ENCODE measurements at regions not wholly inside any gene's neighbourhood (a gene's known extent, or its start where the extent isn't known, plus 50 kb on each side); places are given as distances from the start of the nearest gene placed in this dataset.

GRCh38 chr22:27615408-27615807 lies 186.1 kb downstream of the MN1 start:
- H2BK15ac ChIP-seq (replicated peaks; ENCODE audit: low read depth) = no peak overlapping the region
- no peak overlapping the region for H2AK5ac ChIP-seq (ENCODE audit: low read length)
- H3K27ac ChIP-seq (ENCODE audit: low read depth, low read length) = no peak overlapping the region
- WGBS (ENCODE audit: extremely low coverage, insufficient coverage, low lambda C conversion rate) = no CpG with 5 or more reads among the region's 12 CpGs
- H4K5ac ChIP-seq (ENCODE audit: low read length) = no peak overlapping the region
- no peak for DNase-seq
- no peaks in the 10 kb centered on the region for H3K4me1 ChIP-seq (ENCODE audit: control insufficient read depth, low read depth, low read length)
- no peak overlapping the region for H3K4me3 ChIP-seq (ENCODE audit: low read length)
- no peaks in the 10 kb centered on the region for H3K79me1 ChIP-seq (ENCODE audit: low read length)
- no peak overlapping the region for H4K8ac ChIP-seq (ENCODE audit: low read depth, low read length)
- H3K79me2 ChIP-seq (ENCODE audit: control insufficient read depth, insufficient read depth, low read length) = no peaks in the 10 kb centered on the region
- H3K9ac ChIP-seq (ENCODE audit: low read length) = no peak overlapping the region
- H3K56ac ChIP-seq (ENCODE audit: low read length) = no peak overlapping the region
- H2BK120ac ChIP-seq (ENCODE audit: low read depth, low read length) = no peak overlapping the region
- no peak overlapping the region for H3K4ac ChIP-seq (ENCODE audit: low read depth, low read length)
- H3K4me2 ChIP-seq (ENCODE audit: low read length) = no peak overlapping the region
- H3K23ac ChIP-seq (ENCODE audit: low read length) = no peak overlapping the region
- H3K18ac ChIP-seq (ENCODE audit: low read length) = no peak overlapping the region
- H2BK5ac ChIP-seq (ENCODE audit: low read length) = no peak overlapping the region
- no peaks in the 10 kb centered on the region for H3K27me3 ChIP-seq (ENCODE audit: insufficient read depth, low read length, poor library complexity)
- H3K36me3 ChIP-seq (ENCODE audit: control insufficient read depth, insufficient read depth, low read length) = no peaks in the 10 kb centered on the region

GRCh38 chr22:27616033-27616432 lies 185.5 kb downstream of the MN1 start:
- no CpG with 5 or more reads among the region's 3 CpGs for WGBS (ENCODE audit: extremely low coverage, insufficient coverage, low lambda C conversion rate)
- H3K56ac ChIP-seq (ENCODE audit: low read length) = no peak overlapping the region
- no peak overlapping the region for H3K23ac ChIP-seq (ENCODE audit: low read length)
- H3K79me1 ChIP-seq (ENCODE audit: low read length) = no peaks in the 10 kb centered on the region
- no peaks in the 10 kb centered on the region for H3K4me1 ChIP-seq (ENCODE audit: control insufficient read depth, low read depth, low read length)
- H3K4ac ChIP-seq (ENCODE audit: low read depth, low read length) = no peak overlapping the region
- H3K36me3 ChIP-seq (ENCODE audit: control insufficient read depth, insufficient read depth, low read length) = no peaks in the 10 kb centered on the region
- no peak overlapping the region for H2BK120ac ChIP-seq (ENCODE audit: low read depth, low read length)
- no peak overlapping the region for H3K4me3 ChIP-seq (ENCODE audit: low read length)
- H2AK5ac ChIP-seq (ENCODE audit: low read length) = no peak overlapping the region
- no peak overlapping the region for H3K27ac ChIP-seq (ENCODE audit: low read depth, low read length)
- no peak for DNase-seq
- H3K27me3 ChIP-seq (ENCODE audit: insufficient read depth, low read length, poor library complexity) = no peaks in the 10 kb centered on the region
- no peaks in the 10 kb centered on the region for H3K79me2 ChIP-seq (ENCODE audit: control insufficient read depth, insufficient read depth, low read length)
- H3K4me2 ChIP-seq (ENCODE audit: low read length) = no peak overlapping the region
- no peak overlapping the region for H4K5ac ChIP-seq (ENCODE audit: low read length)
- no peak overlapping the region for H2BK15ac ChIP-seq (replicated peaks; ENCODE audit: low read depth)
- no peak overlapping the region for H3K9ac ChIP-seq (ENCODE audit: low read length)
- no peak overlapping the region for H3K18ac ChIP-seq (ENCODE audit: low read length)
- H2BK5ac ChIP-seq (ENCODE audit: low read length) = no peak overlapping the region
- no peak overlapping the region for H4K8ac ChIP-seq (ENCODE audit: low read depth, low read length)

- no peak overlapping the region for H3K4me3 ChIP-seq (ENCODE audit: low read length)
- H3K27me3 ChIP-seq (ENCODE audit: insufficient read depth, low read length, poor library complexity) = no peaks in the 10 kb centered on the region
- H2BK15ac ChIP-seq (replicated peaks; ENCODE audit: low read depth) = no peak overlapping the region
- no peaks in the 10 kb centered on the region for H3K79me1 ChIP-seq (ENCODE audit: low read length)
- no peak overlapping the region for H2BK120ac ChIP-seq (ENCODE audit: low read depth, low read length)
- H3K4ac ChIP-seq (ENCODE audit: low read depth, low read length) = no peak overlapping the region
- DNase-seq = no peak
- H4K5ac ChIP-seq (ENCODE audit: low read length) = no peak overlapping the region
- no peak overlapping the region for H2AK5ac ChIP-seq (ENCODE audit: low read length)
- H2BK5ac ChIP-seq (ENCODE audit: low read length) = no peak overlapping the region
- no CpG with 5 or more reads among the region's 2 CpGs for WGBS (ENCODE audit: extremely low coverage, insufficient coverage, low lambda C conversion rate)
- H3K18ac ChIP-seq (ENCODE audit: low read length) = no peak overlapping the region
- no peak overlapping the region for H3K9ac ChIP-seq (ENCODE audit: low read length)
- no peak overlapping the region for H4K8ac ChIP-seq (ENCODE audit: low read depth, low read length)
- H3K36me3 ChIP-seq (ENCODE audit: control insufficient read depth, insufficient read depth, low read length) = no peaks in the 10 kb centered on the region
- H3K56ac ChIP-seq (ENCODE audit: low read length) = no peak overlapping the region
- H3K4me1 ChIP-seq (ENCODE audit: control insufficient read depth, low read depth, low read length) = no peaks in the 10 kb centered on the region
- H3K79me2 ChIP-seq (ENCODE audit: control insufficient read depth, insufficient read depth, low read length) = no peaks in the 10 kb centered on the region
- H3K4me2 ChIP-seq (ENCODE audit: low read length) = no peak overlapping the region
- no peak overlapping the region for H3K23ac ChIP-seq (ENCODE audit: low read length)
- no peak overlapping the region for H3K27ac ChIP-seq (ENCODE audit: low read depth, low read length)
Observed at GRCh38 chr22:27617214-27617881, 184.2 kb downstream of the MN1 start.

- no peak for DNase-seq
- Histone ChIP-seq H3K27me3 (ENCODE audit: insufficient read depth, low read length, poor library complexity) (no peaks in the 10 kb centered on the region), H4K5ac (ENCODE audit: low read length) (no peak overlapping the region), H2BK5ac (ENCODE audit: low read length) (no peak overlapping the region), H2BK15ac (replicated peaks; ENCODE audit: low read depth) (no peak overlapping the region), H4K8ac (ENCODE audit: low read depth, low read length) (no peak overlapping the region), H2AK5ac (ENCODE audit: low read length) (no peak overlapping the region), H3K56ac (ENCODE audit: low read length) (no peak overlapping the region), H3K23ac (ENCODE audit: low read length) (no peak overlapping the region), H3K9ac (ENCODE audit: low read length) (no peak overlapping the region), H3K27ac (ENCODE audit: low read depth, low read length) (no peak overlapping the region), H3K4me2 (ENCODE audit: low read length) (no peak overlapping the region), H3K4me1 (ENCODE audit: control insufficient read depth, low read depth, low read length) (no peaks in the 10 kb centered on the region), H3K79me2 (ENCODE audit: control insufficient read depth, insufficient read depth, low read length) (no peaks in the 10 kb centered on the region), H3K36me3 (ENCODE audit: control insufficient read depth, insufficient read depth, low read length) (no peaks in the 10 kb centered on the region), H3K4ac (ENCODE audit: low read depth, low read length) (no peak overlapping the region), H3K79me1 (ENCODE audit: low read length) (no peaks in the 10 kb centered on the region), H3K18ac (ENCODE audit: low read length) (no peak overlapping the region), H3K4me3 (ENCODE audit: low read length) (no peak overlapping the region), H2BK120ac (ENCODE audit: low read depth, low read length) (no peak overlapping the region)
- WGBS (ENCODE audit: extremely low coverage, insufficient coverage, low lambda C conversion rate) = no CpG with 5 or more reads among the region's 15 CpGs
Observed at GRCh38 chr22:27620367-27621154, 181.0 kb downstream of the MN1 start.

- H3K4me2 ChIP-seq (ENCODE audit: low read length) = no peak overlapping the region
- H3K56ac ChIP-seq (ENCODE audit: low read length) = no peak overlapping the region
- H3K23ac ChIP-seq (ENCODE audit: low read length) = no peak overlapping the region
- no peak overlapping the region for H2BK120ac ChIP-seq (ENCODE audit: low read depth, low read length)
- H3K18ac ChIP-seq (ENCODE audit: low read length) = no peak overlapping the region
- H3K4me1 ChIP-seq (ENCODE audit: control insufficient read depth, low read depth, low read length) = no peaks in the 10 kb centered on the region
- no peak overlapping the region for H2BK5ac ChIP-seq (ENCODE audit: low read length)
- H3K79me1 ChIP-seq (ENCODE audit: low read length) = no peaks in the 10 kb centered on the region
- no peak overlapping the region for H2AK5ac ChIP-seq (ENCODE audit: low read length)
- H2BK15ac ChIP-seq (replicated peaks; ENCODE audit: low read depth) = no peak overlapping the region
- no CpG with 5 or more reads among the region's 10 CpGs for WGBS (ENCODE audit: extremely low coverage, insufficient coverage, low lambda C conversion rate)
- no peak overlapping the region for H4K8ac ChIP-seq (ENCODE audit: low read depth, low read length)
- no peak overlapping the region for H3K4me3 ChIP-seq (ENCODE audit: low read length)
- no peaks in the 10 kb centered on the region for H3K27me3 ChIP-seq (ENCODE audit: insufficient read depth, low read length, poor library complexity)
- H4K5ac ChIP-seq (ENCODE audit: low read length) = no peak overlapping the region
- no peak overlapping the region for H3K27ac ChIP-seq (ENCODE audit: low read depth, low read length)
- no peak overlapping the region for H3K9ac ChIP-seq (ENCODE audit: low read length)
- H3K36me3 ChIP-seq (ENCODE audit: control insufficient read depth, insufficient read depth, low read length) = no peaks in the 10 kb centered on the region
- DNase-seq = no peak
- no peaks in the 10 kb centered on the region for H3K79me2 ChIP-seq (ENCODE audit: control insufficient read depth, insufficient read depth, low read length)
- H3K4ac ChIP-seq (ENCODE audit: low read depth, low read length) = no peak overlapping the region
Observed at GRCh38 chr22:27621486-27622070, 180.0 kb downstream of the MN1 start.

Measured in mesendoderm (in vitro differentiated cells).